GM12878 (cell line): ENCODE measurements at regions not wholly inside any gene's neighbourhood (a gene's known extent, or its start where the extent isn't known, plus 50 kb on each side); places are given as distances from the start of the nearest gene placed in this dataset.

Experiments used
- ATAC-seq: fragments of 200-7000 bp; cut with Tn5 transposase; 3 replicates; pipeline ENCODE4 v1.9.1; 2020; ENCODE audit warnings: mild to moderate bottlenecking, moderate library complexity
- BruUV-seq: library from RNA; stranded (reverse); fragments of 400-500 nt; replicated peaks from 2 replicates; lab custom pipeline; 2021; lab: Mats Ljungman, UMichigan
- CTCF ChIA-PET: fragments of 300-600 bp; sonication (Branson Sonifier 250); formaldehyde crosslinking; extraction: SDS; loops from one replicate; lab custom pipeline; 2021; ENCODE audit warnings: inconsistent platforms; lab: Yijun Ruan, JAX
- POLR2A ChIA-PET: fragments of 350-600 bp; formaldehyde crosslinking; extraction: SDS; loops from one replicate; lab custom pipeline; 2021; ENCODE audit warnings: inconsistent platforms; lab: Charles Lee
- RAD21 ChIA-PET: fragments of 300-600 bp; sonication (Branson Sonifier 250); formaldehyde crosslinking; loops from one replicate; lab custom pipeline; 2023; ENCODE audit warnings: antibody characterized with exemption; ENCODE audit not compliant: unreplicated experiment; lab: Charles Lee
- SMC1A ChIA-PET: fragments of 300-600 bp; sonication (Branson Sonifier 250); formaldehyde crosslinking; loops from one replicate; lab custom pipeline; 2023; ENCODE audit not compliant: unreplicated experiment, uncharacterized antibody; lab: Charles Lee
- DNase-seq: peaks from one replicate; pipeline ENCODE4 v3.0.0-alpha.2; 2011; ENCODE audit warnings: low read depth, low spot score
- FAIRE-seq: peaks from 3 replicates; lab custom pipeline; 2011; peaks lifted over from hg19 to GRCh38; lab: Jason Lieb, UNC
- H2AFZ ChIP-seq: 2 replicates; pipeline ENCODE4 v1.6.0; 2011; ENCODE audit warnings: low read depth, low read length, control low read depth; ENCODE audit not compliant: control insufficient read depth
- H3K27ac ChIP-seq: 2 replicates; pipeline ENCODE4 v1.5.1; 2011; ENCODE audit warnings: control low read depth; ENCODE audit not compliant: control insufficient read depth, insufficient read depth
- H3K27me3 ChIP-seq, 2 experiments: replicated peaks in 1 of 2; 2 replicates each; pipeline versions ENCODE4 v1.6.0 to v1.6.1; 2011; ENCODE audit warnings: low read length in 1 of 2; ENCODE audit not compliant: control insufficient read depth in 2 of 2, insufficient read depth in 2 of 2
- H3K36me3 ChIP-seq, 2 experiments: 2 replicates each; pipeline ENCODE4 v1.5.1; 2011; ENCODE audit warnings: low read length in 1 of 2; ENCODE audit not compliant: control insufficient read depth in 2 of 2, insufficient read depth in 2 of 2
- H3K4me1 ChIP-seq: 2 replicates; pipeline ENCODE4 v1.6.1; 2011; ENCODE audit warnings: mild to moderate bottlenecking, low read length, moderate library complexity, mixed read lengths; ENCODE audit not compliant: control insufficient read depth, insufficient read depth
- H3K4me2 ChIP-seq: 2 replicates; pipeline ENCODE4 v1.6.0; 2011; ENCODE audit warnings: control low read depth; ENCODE audit not compliant: control insufficient read depth, insufficient read depth
- H3K4me3 ChIP-seq: fragments of 200-600 bp; sonication (generic); 2 replicates; pipeline ENCODE4 v1.5.1; 2016
- H3K79me2 ChIP-seq: 2 replicates; pipeline ENCODE4 v1.6.0; 2011; ENCODE audit warnings: low read length; ENCODE audit not compliant: control insufficient read depth, insufficient read depth
- H3K9ac ChIP-seq: 2 replicates; pipeline ENCODE4 v1.8.0; 2011; ENCODE audit warnings: low read length, control low read depth, mixed read lengths; ENCODE audit not compliant: control insufficient read depth, insufficient read depth
- H3K9me3 ChIP-seq: replicated peaks from 3 replicates; pipeline ENCODE4 v1.5.1; 2011; ENCODE audit warnings: mild to moderate bottlenecking, low read length; ENCODE audit not compliant: control insufficient read depth, insufficient read depth
- H4K20me1 ChIP-seq: 2 replicates; pipeline ENCODE4 v1.6.0; 2011; ENCODE audit not compliant: control insufficient read depth, insufficient read depth
- BACH1 ChIP-seq: fragments of 450-650 bp; IDR thresholded peaks from 2 replicates; pipeline ENCODE4 v1.6.1; 2017; ENCODE audit warnings: mild to moderate bottlenecking, borderline replicate concordance
- BCL11A ChIP-seq: IDR thresholded peaks from 2 replicates; pipeline ENCODE4 v1.6.1; 2011; ENCODE audit warnings: low read depth, low read length
- EZH2 ChIP-seq: IDR thresholded peaks from 2 replicates; pipeline ENCODE4 v1.6.1; 2012; ENCODE audit warnings: low read depth, mild to moderate bottlenecking, control low read depth, inconsistent platforms, low read length, borderline replicate concordance; ENCODE audit not compliant: control insufficient read depth
- FOXM1 ChIP-seq: IDR thresholded peaks from 2 replicates; pipeline ENCODE4 v1.6.1; 2012; ENCODE audit warnings: low read depth, mild to moderate bottlenecking, inconsistent platforms, low read length, moderate library complexity
- HCFC1 ChIP-seq: fragments of 150-350 bp; IDR thresholded peaks from 2 replicates; pipeline ENCODE4 v1.6.1; 2014; ENCODE audit warnings: low read length
- SMARCA5 ChIP-seq: fragments of 450-650 bp; IDR thresholded peaks from 2 replicates; pipeline ENCODE4 v1.6.1; 2017; ENCODE audit warnings: mild to moderate bottlenecking
- TARDBP ChIP-seq: IDR thresholded peaks from 2 replicates; pipeline ENCODE4 v1.6.1; 2016; ENCODE audit warnings: borderline replicate concordance
- ZBED1 ChIP-seq: IDR thresholded peaks from 2 replicates; pipeline ENCODE4 v1.6.1; 2016; ENCODE audit warnings: borderline replicate concordance
- ZNF274 ChIP-seq: IDR thresholded peaks from one replicate; pipeline ENCODE4 v1.8.0; 2011; ENCODE audit not compliant: insufficient read length, insufficient read depth
- WGBS: methylation state at CpG from one replicate; pipeline ENCODE4 v1.1.6; 2016; ENCODE audit warnings: low lambda C conversion rate; ENCODE audit not compliant: insufficient replicate concordance, insufficient coverage; ENCODE audit errors: missing lambda C conversion rate; 5-methylcytosine and 5-hydroxymethylcytosine counted together
- in situ Hi-C: fragments of 300-500 bp; cut with MboI; formaldehyde crosslinking; loops from 9 replicates; pipeline ENCODE4 v1.14.3; 2018; ENCODE audit warnings: mixed read lengths
- intact Hi-C: fragments of 100-400 bp; cut with micrococcal nuclease; formaldehyde crosslinking; loops from one replicate; pipeline ENCODE4 v1.14.2; 2022; ENCODE audit not compliant: unreplicated experiment
- TF ChIP-seq, protein P1 (sequence below): fragments of 450-650 bp; IDR thresholded peaks from 2 replicates; pipeline ENCODE4 v1.6.1; 2017; ENCODE audit warnings: antibody characterized with exemption, mild to moderate bottlenecking, moderate library complexity
- TF ChIP-seq, protein P2 (sequence below): fragments of 450-650 bp; IDR thresholded peaks from 2 replicates; pipeline ENCODE4 v1.6.1; 2016; ENCODE audit warnings: mild to moderate bottlenecking
- TF ChIP-seq, protein P3 (sequence below): IDR thresholded peaks from 2 replicates; pipeline ENCODE4 v1.6.1; 2012; ENCODE audit warnings: low read depth, low read length, improper control_type of control experiment
- TF ChIP-seq, protein P4 (sequence below): fragments of 450-650 bp; IDR thresholded peaks from 2 replicates; pipeline ENCODE4 v1.6.1; 2017; ENCODE audit warnings: mild to moderate bottlenecking

DNA sequence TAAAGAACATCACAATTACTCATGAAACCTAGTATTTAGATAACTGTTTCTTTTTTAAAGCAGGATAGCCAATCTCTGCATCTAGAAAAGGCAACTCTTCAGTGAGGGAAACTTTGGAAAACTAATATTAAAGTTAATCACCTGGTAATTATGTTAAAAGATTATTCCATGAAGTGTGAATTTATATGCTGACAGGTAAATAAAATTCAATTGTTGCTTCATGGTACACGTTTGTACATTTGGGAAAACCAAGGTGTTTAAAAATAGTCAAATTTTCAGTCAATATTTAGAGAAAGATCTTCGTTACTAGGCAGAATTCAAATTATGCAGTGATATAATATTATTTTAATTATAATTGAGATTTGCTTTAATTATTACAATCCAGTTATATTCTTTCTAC lies 100.1 kb upstream of the LRFN5 start:
- DNase-seq: no peak
- no TSS peak for BruUV-seq
- in situ Hi-C loops (no loop called here), intact Hi-C loops (no loop called here)
- Histone ChIP-seq H4K20me1 (no peaks in the 10 kb centered on the region), H3K79me2 (no peaks in the 10 kb centered on the region), H3K9ac (no peak overlapping the region), H3K27me3 (no peaks in the 10 kb centered on the region), H2AFZ (no peak overlapping the region), H3K4me2 (no peak overlapping the region), H3K4me1 (no peaks in the 10 kb centered on the region), H3K27ac (no peak overlapping the region), H3K9me3 (no peaks in the 10 kb centered on the region), H3K4me3 (no peak overlapping the region), H3K36me3 (no peaks in the 10 kb centered on the region)
- CTCF ChIA-PET: no interaction called here
- SMC1A ChIA-PET: no interaction called here
- no peak for ATAC-seq
- TF ChIP-seq BCL11A (no peak), ZBED1 (no peak), SMARCA5 (no peak), FOXM1 (no peak)
- POLR2A ChIA-PET: no interaction called here
- 7% methylated on average over 2 of the region's 2 CpGs for WGBS
- no peak for FAIRE-seq
- RAD21 ChIA-PET: no interaction called here

DNA sequence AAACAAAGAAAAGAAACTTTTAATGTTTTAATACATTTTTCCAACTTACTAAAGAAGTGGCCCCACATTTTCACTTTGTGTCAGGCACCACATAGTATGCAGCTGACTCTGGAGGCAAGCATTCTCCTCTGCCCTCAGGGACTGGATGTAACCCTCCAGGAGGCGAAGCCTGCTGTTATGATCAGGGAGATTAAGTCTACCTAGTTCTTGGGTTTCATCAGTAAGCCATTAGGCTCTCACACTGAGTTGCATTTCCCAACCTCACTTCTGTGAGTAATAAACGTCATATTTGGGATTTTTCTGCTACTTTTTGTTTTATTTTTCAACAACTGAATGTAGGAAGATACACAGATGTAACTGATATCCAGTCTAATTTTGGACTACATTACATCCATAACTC lies 101.2 kb upstream of the LRFN5 start:
- H3K9me3 ChIP-seq: no peaks in the 10 kb centered on the region
- H3K36me3 ChIP-seq: no peaks in the 10 kb centered on the region
- H3K79me2 ChIP-seq: no peaks in the 10 kb centered on the region
- in situ Hi-C loops (no loop called here), intact Hi-C loops (no loop called here)
- FAIRE-seq (no peak), ATAC-seq (no peak), DNase-seq (no peak)
- WGBS: 0% methylated on average over 2 of the region's 2 CpGs
- SMC1A ChIA-PET: interaction anchor here (0.5 kb wide), 1 partner anchor 9 kb away, joined by 3 read pairs; no protein-coding TSS in a partner anchor
- no peaks in the 10 kb centered on the region for H4K20me1 ChIP-seq
- H3K27me3 ChIP-seq: no peaks in the 10 kb centered on the region
- BruUV-seq: no TSS peak
- POLR2A ChIA-PET: no interaction called here
- no peaks in the 10 kb centered on the region for H3K4me1 ChIP-seq
- no peak overlapping the region for H3K9ac ChIP-seq
- RAD21 ChIA-PET: no interaction called here
- no peak overlapping the region for H2AFZ ChIP-seq
- no peak overlapping the region for H3K27ac ChIP-seq
- no peak overlapping the region for H3K4me3 ChIP-seq
- H3K4me2 ChIP-seq: no peak overlapping the region
- CTCF ChIA-PET: no interaction called here
- TF ChIP-seq ZNF274 (no peak), TARDBP (no peak), EZH2 (no peak), BACH1 (no peak), HCFC1 (no peak)
- TF ChIP-seq, protein P1, sequence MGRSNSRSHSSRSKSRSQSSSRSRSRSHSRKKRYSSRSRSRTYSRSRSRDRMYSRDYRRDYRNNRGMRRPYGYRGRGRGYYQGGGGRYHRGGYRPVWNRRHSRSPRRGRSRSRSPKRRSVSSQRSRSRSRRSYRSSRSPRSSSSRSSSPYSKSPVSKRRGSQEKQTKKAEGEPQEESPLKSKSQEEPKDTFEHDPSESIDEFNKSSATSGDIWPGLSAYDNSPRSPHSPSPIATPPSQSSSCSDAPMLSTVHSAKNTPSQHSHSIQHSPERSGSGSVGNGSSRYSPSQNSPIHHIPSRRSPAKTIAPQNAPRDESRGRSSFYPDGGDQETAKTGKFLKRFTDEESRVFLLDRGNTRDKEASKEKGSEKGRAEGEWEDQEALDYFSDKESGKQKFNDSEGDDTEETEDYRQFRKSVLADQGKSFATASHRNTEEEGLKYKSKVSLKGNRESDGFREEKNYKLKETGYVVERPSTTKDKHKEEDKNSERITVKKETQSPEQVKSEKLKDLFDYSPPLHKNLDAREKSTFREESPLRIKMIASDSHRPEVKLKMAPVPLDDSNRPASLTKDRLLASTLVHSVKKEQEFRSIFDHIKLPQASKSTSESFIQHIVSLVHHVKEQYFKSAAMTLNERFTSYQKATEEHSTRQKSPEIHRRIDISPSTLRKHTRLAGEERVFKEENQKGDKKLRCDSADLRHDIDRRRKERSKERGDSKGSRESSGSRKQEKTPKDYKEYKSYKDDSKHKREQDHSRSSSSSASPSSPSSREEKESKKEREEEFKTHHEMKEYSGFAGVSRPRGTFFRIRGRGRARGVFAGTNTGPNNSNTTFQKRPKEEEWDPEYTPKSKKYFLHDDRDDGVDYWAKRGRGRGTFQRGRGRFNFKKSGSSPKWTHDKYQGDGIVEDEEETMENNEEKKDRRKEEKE: no peak
- TF ChIP-seq, protein P2, sequence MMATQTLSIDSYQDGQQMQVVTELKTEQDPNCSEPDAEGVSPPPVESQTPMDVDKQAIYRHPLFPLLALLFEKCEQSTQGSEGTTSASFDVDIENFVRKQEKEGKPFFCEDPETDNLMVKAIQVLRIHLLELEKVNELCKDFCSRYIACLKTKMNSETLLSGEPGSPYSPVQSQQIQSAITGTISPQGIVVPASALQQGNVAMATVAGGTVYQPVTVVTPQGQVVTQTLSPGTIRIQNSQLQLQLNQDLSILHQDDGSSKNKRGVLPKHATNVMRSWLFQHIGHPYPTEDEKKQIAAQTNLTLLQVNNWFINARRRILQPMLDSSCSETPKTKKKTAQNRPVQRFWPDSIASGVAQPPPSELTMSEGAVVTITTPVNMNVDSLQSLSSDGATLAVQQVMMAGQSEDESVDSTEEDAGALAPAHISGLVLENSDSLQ: no peak
- TF ChIP-seq, protein P3, sequence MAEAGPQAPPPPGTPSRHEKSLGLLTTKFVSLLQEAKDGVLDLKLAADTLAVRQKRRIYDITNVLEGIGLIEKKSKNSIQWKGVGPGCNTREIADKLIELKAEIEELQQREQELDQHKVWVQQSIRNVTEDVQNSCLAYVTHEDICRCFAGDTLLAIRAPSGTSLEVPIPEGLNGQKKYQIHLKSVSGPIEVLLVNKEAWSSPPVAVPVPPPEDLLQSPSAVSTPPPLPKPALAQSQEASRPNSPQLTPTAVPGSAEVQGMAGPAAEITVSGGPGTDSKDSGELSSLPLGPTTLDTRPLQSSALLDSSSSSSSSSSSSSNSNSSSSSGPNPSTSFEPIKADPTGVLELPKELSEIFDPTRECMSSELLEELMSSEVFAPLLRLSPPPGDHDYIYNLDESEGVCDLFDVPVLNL: no peak
- TF ChIP-seq, protein P4, sequence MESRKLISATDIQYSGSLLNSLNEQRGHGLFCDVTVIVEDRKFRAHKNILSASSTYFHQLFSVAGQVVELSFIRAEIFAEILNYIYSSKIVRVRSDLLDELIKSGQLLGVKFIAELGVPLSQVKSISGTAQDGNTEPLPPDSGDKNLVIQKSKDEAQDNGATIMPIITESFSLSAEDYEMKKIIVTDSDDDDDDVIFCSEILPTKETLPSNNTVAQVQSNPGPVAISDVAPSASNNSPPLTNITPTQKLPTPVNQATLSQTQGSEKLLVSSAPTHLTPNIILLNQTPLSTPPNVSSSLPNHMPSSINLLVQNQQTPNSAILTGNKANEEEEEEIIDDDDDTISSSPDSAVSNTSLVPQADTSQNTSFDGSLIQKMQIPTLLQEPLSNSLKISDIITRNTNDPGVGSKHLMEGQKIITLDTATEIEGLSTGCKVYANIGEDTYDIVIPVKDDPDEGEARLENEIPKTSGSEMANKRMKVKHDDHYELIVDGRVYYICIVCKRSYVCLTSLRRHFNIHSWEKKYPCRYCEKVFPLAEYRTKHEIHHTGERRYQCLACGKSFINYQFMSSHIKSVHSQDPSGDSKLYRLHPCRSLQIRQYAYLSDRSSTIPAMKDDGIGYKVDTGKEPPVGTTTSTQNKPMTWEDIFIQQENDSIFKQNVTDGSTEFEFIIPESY: no peak
